ENCODE measurements at regions not wholly inside any gene's neighbourhood (a gene's known extent, or its start where the extent isn't known, plus 50 kb on each side); places are given as distances from the start of the nearest gene placed in this dataset.
"Not testable (repeated sequence)": the region's sequence is repeated elsewhere in the genome, so short reads cannot be mapped to it uniquely, and the experiment has no call there.

DNA sequence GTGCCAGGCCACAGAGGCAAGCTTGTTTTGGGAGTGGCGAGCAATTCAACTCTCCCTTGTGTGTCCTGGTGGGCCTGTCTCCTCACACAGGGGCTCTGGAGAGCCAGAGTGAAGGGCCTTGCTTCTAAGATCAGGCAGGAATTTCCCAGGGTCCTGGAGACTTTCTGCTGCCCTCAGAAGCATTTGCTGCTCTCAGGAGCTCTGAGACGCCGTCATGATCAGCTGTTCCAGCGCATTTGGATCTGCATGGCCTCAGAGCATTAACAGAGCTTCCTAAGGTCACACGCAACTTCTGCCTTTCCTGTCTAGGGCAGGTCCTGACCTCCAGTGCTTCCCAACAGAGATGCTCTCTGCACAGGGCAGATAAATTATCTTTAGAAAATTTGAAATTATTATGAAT, 52.2 kb upstream of the C10orf90 start:
- DNase-seq, result no peak

DNA sequence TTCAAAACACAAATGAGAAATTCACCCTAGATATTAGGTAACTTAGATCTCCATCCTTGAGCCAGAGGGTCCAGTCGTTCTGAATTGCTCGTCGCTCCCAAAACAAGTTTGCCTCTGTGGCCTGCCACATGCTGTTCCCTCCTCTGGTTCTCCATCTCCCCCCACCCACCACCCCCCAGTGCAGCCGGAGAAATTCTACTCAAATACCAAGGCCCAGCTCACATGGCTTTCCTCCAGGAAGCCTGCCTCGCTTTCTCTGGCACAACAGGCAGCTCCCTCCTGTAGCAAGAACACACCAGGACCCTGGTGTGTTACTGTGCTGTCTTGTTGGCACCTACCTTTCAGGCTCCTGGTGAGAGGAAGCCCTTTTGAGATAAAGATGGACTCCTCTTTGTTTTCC, 52.7 kb upstream of the C10orf90 start:
- DNase-seq, result no peak

DNA sequence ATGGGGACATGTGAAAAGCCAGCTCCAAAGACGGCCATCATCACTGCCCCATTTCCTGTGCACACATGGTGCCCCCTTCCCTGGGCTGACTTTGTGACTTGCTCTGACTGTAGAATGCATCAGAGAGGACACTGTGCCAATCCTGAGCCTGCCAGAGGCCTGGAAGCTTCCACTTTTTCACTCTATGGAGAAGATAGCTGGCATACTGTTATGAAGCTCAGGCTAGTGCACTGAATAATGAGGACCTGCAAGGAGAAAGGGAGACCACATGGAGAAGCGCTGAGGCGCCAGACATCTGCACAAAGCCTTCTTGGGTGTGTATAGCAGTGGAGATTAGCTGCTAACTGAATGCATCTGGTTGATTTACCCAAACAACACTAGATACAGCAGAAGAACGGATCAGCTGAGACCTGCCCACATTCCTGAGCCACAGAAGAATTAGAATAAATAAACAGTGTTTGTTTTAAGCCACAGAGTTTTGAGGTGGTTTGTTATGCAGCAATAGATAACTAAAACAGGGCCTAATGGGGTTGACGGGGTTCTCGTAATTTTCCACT, 58.9 kb upstream of the C10orf90 start:
- DNase-seq, result no peak

DNA sequence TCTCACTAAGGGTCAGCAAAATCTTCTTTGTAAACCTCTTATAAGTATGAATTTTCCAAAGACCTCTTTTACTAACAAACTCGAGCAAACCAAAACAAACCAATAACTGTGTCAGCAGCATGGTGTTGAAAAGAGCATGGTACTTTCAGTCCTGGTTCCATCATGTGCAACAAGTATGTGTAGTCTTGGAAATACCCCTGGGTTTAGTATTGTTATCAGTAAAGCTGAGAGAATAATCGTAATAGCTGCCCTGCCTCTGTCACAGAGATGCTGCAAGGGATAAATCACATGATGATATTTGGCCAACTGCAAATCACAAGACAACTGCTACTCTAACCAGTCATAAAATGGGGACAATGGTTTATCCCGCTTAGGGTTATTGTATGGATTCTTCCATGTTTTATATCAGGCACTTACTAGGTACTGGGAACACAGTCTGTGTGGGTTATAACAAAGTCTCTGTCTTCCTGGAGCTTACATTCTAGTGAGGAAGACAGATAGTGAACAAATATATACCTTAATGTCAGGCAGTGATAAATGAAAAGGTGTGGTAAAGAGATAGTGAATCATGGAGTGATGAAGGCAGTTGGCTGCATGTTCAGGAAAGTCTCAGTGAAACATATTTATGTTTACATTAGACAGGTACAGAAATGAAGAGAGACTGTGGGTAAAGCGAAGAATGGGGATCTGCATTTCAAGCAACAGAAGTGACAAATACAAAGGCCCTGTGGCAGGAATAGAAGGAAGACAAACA, 60.5 kb upstream of the C10orf90 start:
- DNase-seq, result no peak

GRCh38 chr10:126731610-126731990, 61.1 kb upstream of the C10orf90 start:
- no peak for DNase-seq

DNA sequence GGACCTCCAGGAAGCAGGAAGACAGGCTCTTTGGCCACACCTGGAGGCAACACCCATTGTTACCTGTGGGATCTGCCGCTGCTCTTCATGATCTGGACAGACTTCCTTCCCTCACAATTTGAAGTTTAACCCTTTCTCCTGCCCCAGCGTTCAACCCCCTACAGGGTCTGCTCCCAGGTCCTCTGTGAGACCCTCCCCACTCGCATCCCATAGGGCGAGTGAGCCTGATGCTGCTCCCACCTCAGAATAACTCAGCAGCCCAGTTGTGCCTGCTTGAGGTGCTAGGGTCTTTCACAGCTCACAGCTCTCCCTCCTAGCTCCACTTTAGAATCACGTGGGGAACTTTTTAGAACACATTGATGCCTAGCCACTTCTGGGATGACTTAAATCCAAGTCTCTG, 61.8 kb upstream of the C10orf90 start:
- DNase-seq, result no peak

DNA sequence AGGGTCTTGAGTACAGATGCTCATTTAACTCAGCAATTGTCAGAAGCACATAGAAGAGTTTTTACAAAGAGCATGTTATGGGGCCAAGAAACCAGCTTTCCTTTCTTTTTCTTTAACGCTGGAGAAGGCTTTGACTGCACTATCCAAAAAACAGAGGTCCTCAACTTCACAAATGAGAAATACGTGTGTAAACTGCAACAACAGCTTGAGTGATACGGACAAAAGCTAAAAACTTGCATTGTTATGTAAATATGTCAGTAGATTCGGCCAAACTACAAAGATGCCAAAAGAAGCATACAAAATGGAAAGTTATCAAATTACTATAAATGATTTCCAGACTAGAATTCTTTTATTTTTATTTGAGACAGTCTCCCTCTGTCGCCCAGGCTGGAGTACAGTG, 62.4 kb upstream of the C10orf90 start:
- DNase-seq, result no peak

DNA sequence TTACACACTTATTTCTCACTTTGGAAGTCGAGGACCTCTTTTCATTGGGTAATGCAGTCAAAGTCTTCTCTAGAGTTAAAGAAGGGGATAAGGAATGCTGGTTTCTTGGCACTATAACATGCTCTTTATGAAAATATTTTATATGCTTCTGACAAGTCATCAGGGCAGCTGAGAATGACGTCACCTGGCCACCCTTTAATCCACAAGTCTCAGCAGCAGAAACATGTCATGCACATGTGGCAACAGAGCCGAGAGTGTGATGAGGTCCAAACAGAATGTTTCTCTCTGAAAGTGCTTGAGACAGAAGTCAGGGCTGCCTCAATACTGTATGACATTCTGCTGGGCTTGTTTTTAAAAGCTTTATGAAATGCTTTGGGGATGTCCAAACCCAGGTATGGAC, 63.5 kb upstream of the C10orf90 start:
- no peak for DNase-seq

DNA sequence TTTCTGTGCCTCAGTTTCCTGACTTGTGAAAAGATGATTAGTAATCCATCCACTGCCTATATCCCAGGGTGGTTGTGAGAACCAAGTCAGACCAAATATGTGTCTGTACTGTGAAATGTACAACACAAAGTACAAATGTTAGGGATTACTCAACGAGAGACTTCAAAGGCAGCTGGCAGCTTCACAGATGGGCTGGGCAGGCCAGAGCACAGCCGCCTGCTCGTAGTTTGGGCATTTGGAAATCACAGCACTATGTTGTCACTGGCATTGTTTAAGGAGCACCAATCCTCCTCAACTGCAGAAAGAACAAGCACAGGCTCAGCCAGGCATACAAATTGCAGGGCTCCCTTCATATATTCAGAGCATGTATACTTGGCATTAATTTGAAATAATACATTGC, 64.5 kb upstream of the C10orf90 start:
- DNase-seq, result no peak

GRCh38 chr10:126736142-126736541, 65.6 kb upstream of the C10orf90 start:
- DNase-seq, result no peak

- DNase-seq, result no peak
Observed at GRCh38 chr10:126736727-126737126, 66.2 kb upstream of the C10orf90 start.

- no peak for DNase-seq
Observed at GRCh38 chr10:126738001-126738400, 67.5 kb upstream of the C10orf90 start.

DNA sequence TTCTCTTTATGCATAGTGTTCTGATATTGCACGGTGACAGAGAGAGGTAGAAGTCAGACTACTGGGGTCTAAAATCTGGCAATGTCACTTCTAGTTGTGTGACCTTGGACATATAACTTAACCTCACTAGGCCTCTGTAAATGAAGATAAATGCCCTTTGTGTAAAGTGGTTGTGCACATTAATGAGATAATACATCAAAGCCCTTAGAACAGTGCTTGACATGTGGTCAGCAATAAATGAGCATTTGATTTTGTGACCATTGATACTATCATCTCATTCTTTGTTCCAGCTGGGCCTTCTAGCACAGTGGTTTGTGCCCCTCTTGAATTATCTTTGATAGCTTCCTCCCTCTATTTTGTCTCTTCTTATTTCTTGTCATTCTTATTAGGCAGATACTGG, 74.1 kb upstream of the C10orf90 start:
- no peak for DNase-seq

DNA sequence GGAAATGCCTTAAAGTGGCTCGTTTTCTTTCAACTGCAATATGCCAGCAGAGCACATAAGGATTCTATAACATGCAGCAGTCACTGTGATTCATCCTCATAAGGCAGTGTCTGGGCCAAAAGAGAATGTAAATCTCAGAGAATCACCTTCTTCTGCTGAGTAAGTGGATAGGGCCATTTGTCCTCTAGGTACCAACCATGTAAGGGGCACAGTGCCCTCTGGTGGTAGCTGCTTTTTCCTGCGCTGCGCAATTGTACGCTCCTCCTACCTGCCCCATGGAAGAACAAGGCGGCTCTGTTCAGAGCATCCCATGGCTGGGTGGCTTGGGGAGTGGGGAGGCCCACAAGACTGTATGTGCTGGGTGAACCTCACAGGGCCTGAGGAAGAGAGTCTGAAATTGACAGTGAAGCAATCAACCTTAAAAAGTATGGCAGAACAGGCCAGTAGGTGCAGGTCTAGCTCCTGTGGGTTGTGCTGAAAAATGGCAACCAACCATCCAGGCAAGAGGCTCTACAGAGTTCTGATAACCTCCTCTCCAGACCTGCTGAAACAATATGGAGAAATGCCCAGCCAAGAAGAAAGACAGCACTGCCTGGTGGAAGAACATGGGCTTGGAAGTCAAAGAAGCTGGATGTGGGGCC, 78.6 kb upstream of the C10orf90 start:
- peak; percentile 34 for DNase-seq

- no peak for DNase-seq
Observed at GRCh38 chr10:126754966-126755365, 84.5 kb upstream of the C10orf90 start.

DNA sequence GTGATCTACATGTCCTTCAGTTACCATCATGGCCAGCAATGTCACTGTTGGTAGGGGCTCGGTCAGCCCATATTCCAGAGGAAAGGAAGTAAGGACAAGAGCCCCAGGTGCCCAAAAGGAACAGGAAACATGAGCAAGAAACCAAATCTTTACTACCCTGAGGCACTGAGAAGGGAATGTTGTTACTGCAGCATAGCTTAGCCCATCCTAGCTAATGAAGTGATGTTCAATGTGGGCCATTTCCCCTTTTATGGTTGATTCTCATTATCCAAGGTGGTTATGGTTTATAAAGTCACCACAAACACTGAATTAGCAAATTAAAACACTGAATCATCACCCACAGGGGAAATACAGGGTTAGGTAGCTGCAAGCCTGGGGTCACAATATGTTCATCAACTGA, 88.4 kb upstream of the C10orf90 start:
- no peak for DNase-seq

DNA sequence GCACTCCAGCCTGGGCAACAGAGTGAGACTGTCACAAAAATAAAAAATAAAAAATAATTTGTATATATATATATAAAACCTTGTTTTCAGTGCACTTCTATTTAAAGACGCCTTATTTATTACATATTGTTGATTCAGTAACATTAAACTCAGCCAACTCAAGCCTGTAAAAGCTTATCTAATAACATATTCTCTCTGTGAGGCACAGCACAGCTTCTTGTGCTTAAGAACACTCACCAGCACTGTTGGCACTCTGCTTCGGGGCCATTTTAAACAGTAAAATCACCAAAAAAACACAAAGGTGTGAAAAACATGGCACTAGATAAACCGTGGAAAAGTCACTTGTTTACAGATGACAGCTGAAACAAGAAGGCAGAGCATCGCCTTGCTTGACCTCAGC, 89.0 kb upstream of the C10orf90 start:
- DNase-seq, result no peak

GRCh38 chr10:126766646-126767045, 96.2 kb upstream of the C10orf90 start:
- DNase-seq, result not testable (repeated sequence)

DNA sequence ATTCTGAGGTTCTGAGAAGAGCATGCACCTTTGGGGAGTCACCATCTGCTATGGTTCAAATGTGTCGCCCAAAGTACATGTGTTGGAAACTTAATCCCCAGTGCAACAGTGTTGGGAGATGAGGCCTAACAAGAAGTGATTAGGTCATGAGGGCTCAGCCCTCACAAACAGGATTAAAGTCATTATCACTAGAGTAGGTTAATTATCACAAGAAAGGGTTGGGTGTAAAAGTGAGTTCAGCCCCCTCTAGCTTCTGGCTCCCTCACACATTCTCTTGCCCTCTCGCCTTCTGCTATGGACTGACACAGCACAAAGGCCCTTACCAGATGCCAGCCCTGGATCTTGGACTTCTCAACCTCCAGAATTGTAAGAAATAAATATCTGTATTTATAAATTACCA, 100.3 kb upstream of the C10orf90 start:
- DNase-seq, result no peak

DNA sequence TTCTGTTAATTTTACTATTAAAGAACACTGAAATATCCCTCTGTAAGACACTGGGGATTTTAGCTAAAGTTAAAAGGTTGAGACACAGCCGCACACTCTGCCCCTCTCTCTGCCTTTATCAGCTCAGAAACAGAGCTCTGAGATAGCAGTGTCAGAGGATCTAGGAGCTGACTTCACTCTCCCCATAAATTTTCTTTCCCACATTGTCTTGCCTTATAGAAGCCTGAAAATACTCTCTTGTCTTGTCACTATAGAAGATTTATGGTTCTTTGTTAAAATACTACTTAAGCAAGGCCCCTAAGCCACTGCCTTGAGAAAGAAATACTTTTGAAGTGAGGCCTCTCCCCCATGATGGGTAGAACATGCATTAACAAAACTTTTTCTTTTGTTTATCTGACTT, 105.7 kb upstream of the C10orf90 start:
- no peak for DNase-seq

DNA sequence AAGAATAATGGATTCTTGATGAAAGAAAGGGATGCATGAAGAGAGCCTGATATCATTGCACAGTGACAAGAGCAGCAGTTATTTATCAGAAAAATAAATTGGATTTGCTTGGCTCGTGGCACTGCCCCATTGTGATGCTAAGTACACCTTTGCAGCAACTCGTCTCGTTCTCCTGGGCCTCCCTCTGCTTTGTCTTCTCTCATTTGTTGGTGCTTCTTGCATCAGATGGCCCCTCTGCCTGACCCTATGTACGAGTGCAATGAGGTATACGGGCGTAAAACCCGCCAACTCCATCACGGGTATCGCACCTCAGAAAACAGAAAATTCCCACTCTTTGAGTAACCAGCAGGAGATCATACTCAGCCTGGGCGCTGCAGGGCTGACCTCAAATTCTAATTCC, 107.2 kb upstream of the C10orf90 start:
- no peak for DNase-seq

- DNase-seq, result no peak
Observed at GRCh38 chr10:126781450-126782216, 111.1 kb upstream of the C10orf90 start.

DNA sequence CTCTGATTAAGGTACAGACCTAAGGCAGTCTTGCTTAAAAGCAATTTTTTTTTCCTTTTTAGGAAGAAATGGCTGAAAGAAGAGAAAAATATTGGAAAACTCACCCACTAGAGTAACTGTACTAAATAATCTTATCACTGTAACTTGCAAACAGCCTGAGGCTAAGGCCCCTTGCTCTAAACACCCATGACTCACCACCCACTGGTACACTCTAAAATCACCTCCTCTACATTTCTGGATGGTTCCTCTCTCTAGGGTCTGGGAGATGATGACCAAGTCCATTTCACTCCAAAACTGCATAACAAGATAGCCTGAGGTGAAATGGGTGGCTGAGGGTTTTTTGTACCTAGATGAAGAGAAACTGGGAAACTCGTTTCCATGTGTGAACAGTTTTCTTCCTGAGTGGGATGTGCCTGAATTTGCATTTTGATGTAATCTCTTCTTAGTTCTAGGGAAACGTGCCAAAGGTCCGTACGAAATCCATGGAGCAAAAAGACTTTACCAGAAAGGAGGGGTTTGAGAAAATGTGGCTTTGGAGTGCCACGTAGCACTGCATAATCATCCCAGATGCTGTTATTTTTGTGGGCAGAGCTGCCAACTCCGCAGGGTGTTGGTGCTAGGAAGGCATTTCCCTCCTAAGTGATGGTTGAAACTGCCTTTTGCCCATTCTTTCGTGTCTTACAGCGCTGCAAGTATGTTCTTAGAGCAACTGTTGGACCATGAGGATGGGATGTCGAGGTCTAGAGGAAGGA, 113.5 kb upstream of the C10orf90 start:
- DNase-seq, result no peak

Data from occipital lobe (tissue), 1 donor.